Immature natural killer cell (primary cell): ENCODE measurements at regions not wholly inside any gene's neighbourhood (a gene's known extent, or its start where the extent isn't known, plus 50 kb on each side); places are given as distances from the start of the nearest gene placed in this dataset.
A peak's percentile ranks its signal among the peaks of the same experiment; 100 is the strongest.
"Not testable (repeated sequence)": the region's sequence is repeated elsewhere in the genome, so short reads cannot be mapped to it uniquely, and the experiment has no call there.

Source experiments
- DNase-seq, 3 donors: peaks; one replicate each; pipeline ENCODE4 v3.0.0; 2022; ENCODE audit warnings: mixed read lengths in 1 of 3
- H3K27ac Mint-ChIP-seq, 6 donors: one replicate each; pipeline ENCODE4 v1.8.0; 2020; ENCODE audit warnings: mixed read lengths in 6 of 6, mild to moderate bottlenecking in 5 of 6, inconsistent platforms in 4 of 6, moderate library complexity in 3 of 6
- H3K27me3 Mint-ChIP-seq, 3 donors: one replicate each; pipeline ENCODE4 v1.8.0; 2020 to 2021; ENCODE audit warnings: low read depth in 3 of 3, mild to moderate bottlenecking in 3 of 3, mixed read lengths in 3 of 3, moderate library complexity in 3 of 3, inconsistent platforms in 1 of 3
- H3K36me3 Mint-ChIP-seq, 3 donors: one replicate each; pipeline ENCODE4 v1.8.0; 2020; ENCODE audit warnings: mixed read lengths in 3 of 3, inconsistent platforms in 2 of 3, mild to moderate bottlenecking in 2 of 3
- H3K4me1 Mint-ChIP-seq, 2 donors: one replicate each; pipeline ENCODE4 v1.8.0; 2020; ENCODE audit warnings: inconsistent platforms in 2 of 2, mild to moderate bottlenecking in 2 of 2, mixed read lengths in 2 of 2, moderate library complexity in 1 of 2
- H3K4me3 Mint-ChIP-seq, 5 donors: one replicate each; pipeline ENCODE4 v1.8.0; 2020; ENCODE audit warnings: mild to moderate bottlenecking in 5 of 5, mixed read lengths in 5 of 5, inconsistent platforms in 3 of 5, moderate library complexity in 3 of 5
- H3K9me3 Mint-ChIP-seq, 6 donors: one replicate each; pipeline ENCODE4 v1.8.0; 2020; ENCODE audit warnings: mild to moderate bottlenecking in 6 of 6, mixed read lengths in 6 of 6, inconsistent platforms in 4 of 6, moderate library complexity in 3 of 6

- H3K4me3 Mint-ChIP-seq = no peak overlapping the region
Observed at GRCh38 chr9:71302776-71303175, 181.4 kb upstream of the TRPM3 start.

GRCh38 chr9:71295928-71296327, 174.5 kb upstream of the TRPM3 start:
- Mint-ChIP-seq H3K4me3 (no peak overlapping the region), H3K9me3 (no peaks in the 10 kb centered on the region), H3K4me1 (no peaks in the 10 kb centered on the region), H3K36me3 (no peaks in the 10 kb centered on the region), H3K27ac (no peak overlapping the region), H3K27me3 (peaks cover 0 to 1% (median 0%) of the 10 kb centered on the region in 3 donors)
- no peak for DNase-seq

More at GRCh38 chr9:71302776-71303175, 181.4 kb upstream of the TRPM3 start:
- Mint-ChIP-seq H3K9me3 (no peaks in the 10 kb centered on the region), H3K4me1 (no peaks in the 10 kb centered on the region), H3K27ac (no peak overlapping the region), H3K36me3 (no peaks in the 10 kb centered on the region), H3K27me3 (peaks cover 0 to 4% (median 1%) of the 10 kb centered on the region in 3 donors)
- no peak for DNase-seq

- Mint-ChIP-seq H3K27ac (no peak overlapping the region), H3K36me3 (no peaks in the 10 kb centered on the region), H3K27me3 (peaks cover 0 to 3% (median 2%) of the 10 kb centered on the region in 3 donors), H3K4me3 (no peak overlapping the region), H3K4me1 (no peaks in the 10 kb centered on the region), H3K9me3 (peaks cover 0 to 2% (median 0%) of the 10 kb centered on the region in 6 donors)
- DNase-seq = no peak
Observed at GRCh38 chr9:71286146-71286545, 164.7 kb upstream of the TRPM3 start.

- no peak overlapping the region for H3K27ac Mint-ChIP-seq
Observed at GRCh38 chr9:71285191-71285656, 163.8 kb upstream of the TRPM3 start.

GRCh38 chr9:71282116-71282515, 160.7 kb upstream of the TRPM3 start:
- H3K27ac Mint-ChIP-seq, H3K4me1 Mint-ChIP-seq, H3K9me3 Mint-ChIP-seq, H3K36me3 Mint-ChIP-seq, H3K4me3 Mint-ChIP-seq, H3K27me3 Mint-ChIP-seq, DNase-seq: not testable (repeated sequence)

More at GRCh38 chr9:71285191-71285656, 163.8 kb upstream of the TRPM3 start:
- Mint-ChIP-seq H3K4me3 (no peak overlapping the region), H3K36me3 (no peaks in the 10 kb centered on the region), H3K4me1 (no peaks in the 10 kb centered on the region), H3K27me3 (peaks cover 0 to 2% (median 0%) of the 10 kb centered on the region in 3 donors), H3K9me3 (peaks cover 0 to 2% (median 0%) of the 10 kb centered on the region in 6 donors)
- DNase-seq = peak in 2 of 3 donors; percentile 18 to 19

- H3K27me3 Mint-ChIP-seq = no peaks in the 10 kb centered on the region
- peaks cover 0 to 2% (median 0%) of the 10 kb centered on the region in 6 donors for H3K9me3 Mint-ChIP-seq
- no peaks in the 10 kb centered on the region for H3K4me1 Mint-ChIP-seq
- H3K27ac Mint-ChIP-seq = no peak overlapping the region
- no peaks in the 10 kb centered on the region for H3K36me3 Mint-ChIP-seq
- H3K4me3 Mint-ChIP-seq = no peak overlapping the region
- DNase-seq = no peak
Observed at GRCh38 chr9:71279151-71279739, 157.8 kb upstream of the TRPM3 start.

- Mint-ChIP-seq H3K4me3 (no peak overlapping the region), H3K27me3 (no peaks in the 10 kb centered on the region), H3K36me3 (no peaks in the 10 kb centered on the region), H3K9me3 (no peaks in the 10 kb centered on the region), H3K4me1 (no peaks in the 10 kb centered on the region), H3K27ac (no peak overlapping the region)
- no peak for DNase-seq
Observed at GRCh38 chr9:71273613-71274012, 152.2 kb upstream of the TRPM3 start.

GRCh38 chr9:71271602-71272001, 150.2 kb upstream of the TRPM3 start:
- no peak for DNase-seq
- Mint-ChIP-seq H3K4me1 (no peaks in the 10 kb centered on the region), H3K4me3 (no peak overlapping the region), H3K27ac (no peak overlapping the region), H3K36me3 (no peaks in the 10 kb centered on the region), H3K9me3 (no peaks in the 10 kb centered on the region), H3K27me3 (peaks cover 0 to 2% (median 0%) of the 10 kb centered on the region in 3 donors)

- H3K27me3 Mint-ChIP-seq = peaks cover 0 to 5% (median 0%) of the 10 kb centered on the region in 3 donors
- H3K4me1 Mint-ChIP-seq = no peaks in the 10 kb centered on the region
- H3K36me3 Mint-ChIP-seq = no peaks in the 10 kb centered on the region
- no peaks in the 10 kb centered on the region for H3K9me3 Mint-ChIP-seq
- H3K4me3 Mint-ChIP-seq = no peak overlapping the region
- no peak for DNase-seq
- no peak overlapping the region for H3K27ac Mint-ChIP-seq
Observed at GRCh38 chr9:71270554-71270953, 149.1 kb upstream of the TRPM3 start.

- H3K27ac Mint-ChIP-seq = no peak overlapping the region
- H3K4me3 Mint-ChIP-seq = no peak overlapping the region
Observed at GRCh38 chr9:71269859-71270258, 148.4 kb upstream of the TRPM3 start.

GRCh38 chr9:71268871-71269635, 147.6 kb upstream of the TRPM3 start:
- H3K27me3 Mint-ChIP-seq = peaks cover 0 to 6% (median 0%) of the 10 kb centered on the region in 3 donors
- H3K36me3 Mint-ChIP-seq = no peaks in the 10 kb centered on the region
- DNase-seq = no peak
- no peaks in the 10 kb centered on the region for H3K4me1 Mint-ChIP-seq
- no peak overlapping the region for H3K27ac Mint-ChIP-seq
- H3K4me3 Mint-ChIP-seq = no peak overlapping the region
- no peaks in the 10 kb centered on the region for H3K9me3 Mint-ChIP-seq

More at GRCh38 chr9:71269859-71270258, 148.4 kb upstream of the TRPM3 start:
- Mint-ChIP-seq H3K4me1 (no peaks in the 10 kb centered on the region), H3K36me3 (no peaks in the 10 kb centered on the region), H3K9me3 (no peaks in the 10 kb centered on the region), H3K27me3 (peaks cover 0 to 5% (median 0%) of the 10 kb centered on the region in 3 donors)
- DNase-seq = no peak

- no peak for DNase-seq
- Mint-ChIP-seq H3K4me3 (no peak overlapping the region), H3K27ac (no peak overlapping the region), H3K27me3 (peaks cover 2 to 6% (median 2%) of the 10 kb centered on the region in 3 donors), H3K9me3 (peaks cover 0 to 4% (median 3%) of the 10 kb centered on the region in 6 donors), H3K36me3 (no peaks in the 10 kb centered on the region), H3K4me1 (no peaks in the 10 kb centered on the region)
Observed at GRCh38 chr9:71263451-71263850, 142.0 kb upstream of the TRPM3 start.

GRCh38 chr9:71260419-71260818, 139.0 kb upstream of the TRPM3 start:
- H3K27me3 Mint-ChIP-seq, DNase-seq, H3K4me3 Mint-ChIP-seq, H3K4me1 Mint-ChIP-seq, H3K36me3 Mint-ChIP-seq, H3K9me3 Mint-ChIP-seq, H3K27ac Mint-ChIP-seq: not testable (repeated sequence)

- Mint-ChIP-seq H3K4me1 (no peaks in the 10 kb centered on the region), H3K36me3 (no peaks in the 10 kb centered on the region), H3K4me3 (no peak overlapping the region), H3K9me3 (peaks cover 0 to 12% (median 2%) of the 10 kb centered on the region in 6 donors), H3K27ac (no peak overlapping the region), H3K27me3 (peaks cover 0 to 7% (median 2%) of the 10 kb centered on the region in 3 donors)
- DNase-seq = no peak
Observed at GRCh38 chr9:71254592-71255277, 133.3 kb upstream of the TRPM3 start.
